ENCODE measurements at regions not wholly inside any gene's neighbourhood (a gene's known extent, or its start where the extent isn't known, plus 50 kb on each side); places are given as distances from the start of the nearest gene placed in this dataset.

DNA sequence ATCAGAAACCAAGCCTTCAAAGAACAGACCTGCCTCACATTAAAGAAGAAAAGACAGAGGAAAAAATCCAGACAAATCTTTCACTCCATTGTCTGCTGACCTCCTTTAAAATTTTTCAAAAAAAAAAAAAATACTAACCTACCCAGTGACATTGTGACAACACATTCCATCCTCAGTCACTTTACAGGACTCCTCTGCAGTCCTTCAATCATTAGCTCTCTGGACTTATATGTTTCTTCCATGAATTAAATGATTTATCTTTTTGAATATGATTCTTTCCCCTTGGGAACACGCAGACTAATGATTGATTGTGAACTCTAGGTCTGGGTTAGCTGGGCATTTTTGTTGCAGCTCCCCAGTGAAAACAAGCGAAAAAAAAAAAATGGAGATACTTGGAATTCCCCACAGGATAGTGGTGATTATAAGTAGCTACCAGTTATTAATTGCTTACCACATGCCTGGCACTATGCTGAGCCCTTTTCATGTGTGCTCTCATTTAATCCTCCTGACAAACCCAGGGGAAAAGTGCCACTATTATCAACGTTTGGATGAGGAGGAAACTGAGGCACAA, 261.3 kb upstream of the NCKAP5 start:
- H3K4me1 Mint-ChIP-seq (ENCODE audit: low read depth), result no peaks in the 10 kb centered on the region
- CTCF ChIA-PET, result interaction anchor here (2.7 kb wide), 1 partner anchor 15 kb away, joined by 8 read pairs; no protein-coding TSS in a partner anchor
- DNase-seq, result no peak
- H3K27me3 Mint-ChIP-seq (ENCODE audit: low read depth), result peaks cover 11% of the 10 kb centered on the region
- no peak overlapping the region for H3K27ac Mint-ChIP-seq
- intact Hi-C loops (cut with micrococcal nuclease), result no loop called here
- no peaks in the 10 kb centered on the region for H3K9me3 Mint-ChIP-seq
- H3K4me3 Mint-ChIP-seq, result no peak overlapping the region
- no peaks in the 10 kb centered on the region for H3K36me3 Mint-ChIP-seq (ENCODE audit: low read depth)

DNA sequence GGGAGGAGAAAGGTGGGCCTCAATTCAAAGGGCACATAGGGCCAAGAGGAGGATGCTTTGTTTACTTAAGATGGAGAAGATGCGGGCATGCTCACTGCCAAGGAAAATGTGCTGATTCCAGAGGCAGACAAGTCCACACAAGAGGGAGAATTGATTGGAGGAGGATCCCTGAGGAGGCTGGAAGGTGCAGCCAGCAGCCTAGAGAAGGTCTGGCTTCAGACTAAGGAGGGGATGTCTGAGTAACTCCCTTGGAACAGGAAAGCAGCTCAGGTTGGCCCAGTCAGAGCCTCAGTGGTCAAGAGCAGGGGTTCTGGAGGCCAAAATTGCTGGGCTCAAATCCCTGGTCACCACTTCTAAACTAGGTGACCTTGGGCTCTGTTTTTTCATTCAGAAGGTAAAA, 265.5 kb upstream of the NCKAP5 start:
- CTCF ChIA-PET, result interaction anchor here (2.9 kb wide), 1 partner anchor 11 kb away, joined by 12 read pairs; no protein-coding TSS in a partner anchor
- Mint-ChIP-seq H3K4me1 (ENCODE audit: low read depth) (no peaks in the 10 kb centered on the region), H3K27me3 (ENCODE audit: low read depth) (peaks cover 2% of the 10 kb centered on the region), H3K27ac (no peak overlapping the region), H3K4me3 (no peak overlapping the region), H3K36me3 (ENCODE audit: low read depth) (no peaks in the 10 kb centered on the region), H3K9me3 (no peaks in the 10 kb centered on the region)
- no peak for DNase-seq
- intact Hi-C loops (cut with micrococcal nuclease), result no loop called here

DNA sequence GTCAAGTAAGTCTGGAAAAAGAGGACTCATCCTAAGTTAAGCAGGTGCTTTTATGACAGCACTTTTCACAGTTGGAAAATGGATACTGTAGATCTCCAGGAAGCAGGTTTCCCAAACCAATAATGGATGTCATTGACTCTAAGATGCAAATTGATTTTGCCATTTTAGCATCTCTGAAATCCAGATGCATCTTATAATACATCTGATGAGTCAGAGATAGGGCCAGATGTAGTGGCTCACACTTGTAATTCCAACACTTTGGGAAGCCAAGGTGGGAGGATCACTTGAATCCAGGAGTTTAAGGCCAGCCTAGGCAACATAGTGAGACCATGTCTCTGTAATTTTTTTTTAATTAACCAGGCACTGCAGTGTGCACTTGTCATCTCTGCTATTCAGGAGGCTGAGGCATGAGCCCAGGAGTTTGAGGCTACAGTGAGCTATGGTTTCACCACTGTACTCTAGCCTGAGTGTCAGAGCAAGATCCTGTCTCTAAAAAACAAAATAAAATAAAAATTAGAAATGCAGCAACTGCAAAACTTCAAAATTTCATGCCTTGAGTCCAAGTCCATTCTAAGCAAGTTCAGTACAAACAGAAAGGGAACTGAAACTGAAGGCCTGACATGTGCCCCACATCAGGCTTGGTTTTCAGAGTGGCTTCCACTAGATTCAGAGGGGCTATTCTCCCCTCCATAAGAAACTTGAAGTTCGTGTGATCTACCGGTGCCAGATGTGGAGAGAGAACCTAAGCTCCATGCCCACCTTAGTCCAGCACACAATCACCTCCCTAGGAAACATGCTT, 267.8 kb upstream of the NCKAP5 start:
- Mint-ChIP-seq H3K27me3 (ENCODE audit: low read depth) (peaks cover 2% of the 10 kb centered on the region), H3K4me3 (no peak overlapping the region), H3K9me3 (no peaks in the 10 kb centered on the region), H3K36me3 (ENCODE audit: low read depth) (no peaks in the 10 kb centered on the region), H3K4me1 (ENCODE audit: low read depth) (no peaks in the 10 kb centered on the region), H3K27ac (no peak overlapping the region)
- CTCF ChIA-PET, result interaction anchor here (2.9 kb wide), 1 partner anchor 8 kb away, joined by 12 read pairs; no protein-coding TSS in a partner anchor
- intact Hi-C loops (cut with micrococcal nuclease), result no loop called here
- no peak for DNase-seq

DNA sequence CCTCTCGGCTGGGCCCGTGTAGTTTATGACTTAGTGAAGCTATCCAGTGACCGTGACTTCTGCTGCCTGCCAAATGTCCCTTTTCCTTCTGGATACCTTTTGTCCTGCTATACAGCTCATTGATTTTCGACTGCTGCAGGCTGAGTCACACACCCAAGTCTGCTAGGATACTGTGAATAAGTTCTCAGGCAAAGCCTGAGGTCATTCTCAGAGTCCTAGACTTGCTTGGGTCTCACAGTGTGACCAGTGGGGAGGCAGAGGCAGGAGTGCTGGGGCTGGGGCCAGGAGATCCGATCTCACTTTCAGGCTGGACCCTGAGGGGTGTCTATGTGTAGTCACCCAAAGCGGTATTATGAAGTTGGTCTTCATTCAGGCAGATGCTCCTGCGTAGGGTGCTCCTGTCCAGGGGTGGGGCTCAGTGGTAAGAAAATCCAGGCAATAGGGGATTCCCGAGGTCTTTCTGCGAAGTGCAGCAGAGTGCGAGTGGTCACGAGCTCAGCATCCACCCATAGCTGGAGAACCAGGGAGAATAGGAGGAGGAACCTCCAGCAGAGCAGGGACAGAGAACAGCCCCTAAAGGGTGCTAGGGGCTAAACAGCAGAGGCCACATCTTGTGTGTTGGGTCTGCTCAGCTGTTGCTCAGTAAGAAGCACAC, 268.6 kb upstream of the NCKAP5 start:
- Mint-ChIP-seq H3K36me3 (ENCODE audit: low read depth) (no peaks in the 10 kb centered on the region), H3K4me1 (ENCODE audit: low read depth) (no peaks in the 10 kb centered on the region), H3K4me3 (no peak overlapping the region), H3K27me3 (ENCODE audit: low read depth) (peaks cover 2% of the 10 kb centered on the region), H3K27ac (no peak overlapping the region), H3K9me3 (no peaks in the 10 kb centered on the region)
- no peak for DNase-seq
- intact Hi-C loops (cut with micrococcal nuclease), result no loop called here
- CTCF ChIA-PET, result no interaction called here

DNA sequence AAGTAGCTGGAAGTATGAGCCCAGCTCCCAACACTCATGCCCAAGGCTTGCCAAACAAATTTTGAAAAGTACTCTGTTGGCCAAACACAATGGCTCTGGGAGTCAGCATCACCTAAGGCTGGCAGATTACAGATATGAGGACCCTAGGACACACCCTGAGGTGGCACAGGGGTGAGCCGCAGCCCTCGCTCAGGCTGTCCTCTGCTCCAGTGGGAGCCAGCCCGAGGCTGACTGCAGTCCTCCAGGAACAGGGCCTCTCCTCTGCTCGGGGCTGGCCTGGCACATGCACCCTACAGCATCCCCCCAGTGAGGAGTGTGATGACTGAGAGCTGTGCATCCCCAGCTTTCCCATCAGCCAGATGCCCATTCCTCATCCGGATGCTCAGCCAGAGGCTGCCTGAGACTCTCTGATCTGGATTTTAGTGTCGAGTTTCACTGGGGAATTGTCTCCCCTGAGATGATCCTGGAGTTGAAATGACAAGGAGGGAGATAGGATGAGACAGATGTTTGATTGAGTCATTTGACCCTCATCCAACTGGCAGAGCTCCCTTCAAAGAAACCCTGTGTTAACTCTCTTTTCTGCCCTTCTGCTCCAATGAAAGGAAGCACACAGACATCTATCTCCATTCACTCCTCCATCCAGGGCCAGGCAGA, 269.3 kb upstream of the NCKAP5 start:
- H3K36me3 Mint-ChIP-seq (ENCODE audit: low read depth), result no peaks in the 10 kb centered on the region
- H3K4me1 Mint-ChIP-seq (ENCODE audit: low read depth), result no peaks in the 10 kb centered on the region
- no peaks in the 10 kb centered on the region for H3K9me3 Mint-ChIP-seq
- H3K27ac Mint-ChIP-seq, result no peak overlapping the region
- CTCF ChIA-PET, result no interaction called here
- intact Hi-C loops (cut with micrococcal nuclease), result no loop called here
- H3K27me3 Mint-ChIP-seq (ENCODE audit: low read depth), result peaks cover 2% of the 10 kb centered on the region
- H3K4me3 Mint-ChIP-seq, result no peak overlapping the region
- no peak for DNase-seq

DNA sequence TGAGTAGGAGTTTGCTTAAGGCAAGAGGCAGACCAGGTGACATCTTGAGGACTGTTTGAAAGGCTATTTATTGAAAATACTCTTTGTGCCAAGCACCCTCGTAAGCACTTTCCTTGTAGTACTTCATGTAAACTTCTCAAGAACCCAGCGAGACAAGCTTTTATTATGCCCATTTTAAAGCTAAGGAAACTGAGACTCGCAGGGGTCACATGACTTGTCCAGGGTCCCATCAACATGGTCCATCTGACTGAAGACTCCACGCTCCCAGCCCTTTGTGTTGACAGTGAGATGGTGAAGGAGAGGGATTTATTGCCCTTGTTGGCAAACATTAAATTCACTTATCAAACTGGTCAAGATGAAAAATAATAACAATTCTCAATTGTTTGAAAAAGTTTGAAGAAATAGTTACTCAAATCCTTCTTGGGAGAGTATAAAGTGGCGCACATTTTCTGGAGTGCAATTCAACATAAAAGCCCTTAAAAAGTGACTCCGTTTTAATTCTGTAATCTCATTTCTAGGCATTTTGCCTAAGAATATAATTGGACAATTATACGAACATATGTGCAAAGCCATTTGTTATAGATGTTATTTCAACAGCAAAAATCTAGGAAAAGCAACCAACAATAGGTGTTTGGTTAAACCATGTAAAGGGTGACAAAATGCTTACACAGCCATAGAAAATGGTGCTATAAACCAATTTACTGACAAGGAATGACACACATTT, 270.5 kb upstream of the NCKAP5 start:
- no peaks in the 10 kb centered on the region for H3K36me3 Mint-ChIP-seq (ENCODE audit: low read depth)
- no peaks in the 10 kb centered on the region for H3K27me3 Mint-ChIP-seq (ENCODE audit: low read depth)
- H3K4me1 Mint-ChIP-seq (ENCODE audit: low read depth), result no peaks in the 10 kb centered on the region
- H3K4me3 Mint-ChIP-seq, result no peak overlapping the region
- DNase-seq, result no peak
- CTCF ChIA-PET, result no interaction called here
- intact Hi-C loops (cut with micrococcal nuclease), result no loop called here
- H3K27ac Mint-ChIP-seq, result no peak overlapping the region
- no peaks in the 10 kb centered on the region for H3K9me3 Mint-ChIP-seq

DNA sequence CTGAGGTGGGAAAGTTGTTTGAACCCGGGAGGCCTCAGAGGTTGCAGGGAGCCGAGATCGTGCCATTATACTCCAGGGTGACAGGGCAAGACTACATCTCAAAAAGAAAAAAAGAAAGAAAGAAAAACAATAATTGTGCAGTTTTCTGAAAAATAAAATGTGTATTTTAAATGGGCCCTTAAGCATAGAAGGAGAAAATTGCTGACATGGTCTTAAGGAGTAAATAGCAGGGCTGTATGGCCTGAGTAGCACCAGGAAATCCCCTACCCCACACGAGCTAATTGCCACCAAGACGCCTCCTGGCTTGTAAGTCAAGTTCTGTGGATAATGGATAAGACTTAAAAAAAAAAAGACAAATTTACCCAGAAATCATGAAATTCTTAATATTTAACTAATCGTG, 271.4 kb upstream of the NCKAP5 start:
- Mint-ChIP-seq H3K36me3 (ENCODE audit: low read depth) (no peaks in the 10 kb centered on the region), H3K27ac (no peak overlapping the region), H3K9me3 (no peaks in the 10 kb centered on the region), H3K27me3 (ENCODE audit: low read depth) (no peaks in the 10 kb centered on the region), H3K4me1 (ENCODE audit: low read depth) (peaks cover 5% of the 10 kb centered on the region), H3K4me3 (no peak overlapping the region)
- intact Hi-C loops (cut with micrococcal nuclease), result loop anchor here (10.0 kb wide), 1 partner anchor 1985 kb away; no protein-coding TSS in a partner anchor
- CTCF ChIA-PET, result interaction anchor here (0.9 kb wide), 1 partner anchor 728 kb away, joined by 3 read pairs; no protein-coding TSS in a partner anchor
- no peak for DNase-seq

DNA sequence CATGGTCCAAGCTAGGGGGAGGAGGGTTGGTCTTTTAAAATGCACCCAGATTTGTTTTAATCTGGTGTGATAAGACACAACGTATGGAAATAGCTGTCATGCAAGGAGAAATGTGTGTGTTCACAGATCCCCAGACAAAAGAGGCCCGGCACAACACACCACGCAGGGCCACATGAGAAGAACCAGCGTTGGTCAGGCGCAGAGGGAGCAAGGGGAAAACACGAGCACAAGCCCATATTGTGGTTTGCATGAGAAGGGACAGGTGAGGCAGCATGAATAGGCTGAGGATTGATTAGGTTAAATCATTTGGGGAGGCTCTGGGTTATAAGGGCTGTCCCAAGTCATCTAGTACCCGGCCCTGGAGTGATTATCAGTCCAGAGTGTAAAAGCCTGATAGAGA, 272.5 kb upstream of the NCKAP5 start:
- CTCF ChIA-PET, result interaction anchor here (0.9 kb wide), 1 partner anchor 727 kb away, joined by 3 read pairs; no protein-coding TSS in a partner anchor
- Mint-ChIP-seq H3K4me1 (ENCODE audit: low read depth) (peaks cover 5% of the 10 kb centered on the region), H3K27ac (no peak overlapping the region), H3K27me3 (ENCODE audit: low read depth) (peaks cover 4% of the 10 kb centered on the region), H3K36me3 (ENCODE audit: low read depth) (no peaks in the 10 kb centered on the region), H3K9me3 (no peaks in the 10 kb centered on the region), H3K4me3 (no peak overlapping the region)
- no peak for DNase-seq
- intact Hi-C loops (cut with micrococcal nuclease), result loop anchor here (10.0 kb wide), 1 partner anchor 1986 kb away; no protein-coding TSS in a partner anchor

DNA sequence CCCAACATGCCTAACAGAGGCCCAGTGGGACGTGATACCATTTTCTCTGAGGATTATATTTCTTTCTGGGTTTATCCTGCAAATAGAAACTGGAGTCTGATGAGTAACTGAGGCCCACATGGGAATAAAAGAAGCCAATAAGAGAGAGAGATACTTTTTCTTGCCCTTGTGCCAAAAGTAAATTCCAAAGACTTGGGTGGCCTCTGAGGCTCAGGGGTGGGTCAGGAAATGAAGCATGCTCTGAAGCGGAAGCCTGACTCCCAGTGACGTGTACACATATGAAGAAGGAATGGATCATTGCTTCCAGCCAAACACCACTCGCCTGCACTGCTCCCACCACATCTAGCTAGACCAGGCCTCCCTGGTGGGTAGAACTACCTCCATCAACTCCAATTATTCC, 273.6 kb upstream of the NCKAP5 start:
- peaks cover 8% of the 10 kb centered on the region for H3K27me3 Mint-ChIP-seq (ENCODE audit: low read depth)
- no peak overlapping the region for H3K27ac Mint-ChIP-seq
- no peak for DNase-seq
- H3K36me3 Mint-ChIP-seq (ENCODE audit: low read depth), result no peaks in the 10 kb centered on the region
- no peak overlapping the region for H3K4me3 Mint-ChIP-seq
- CTCF ChIA-PET, result no interaction called here
- intact Hi-C loops (cut with micrococcal nuclease), result loop anchor here (10.0 kb wide), 1 partner anchor 1987 kb away; no protein-coding TSS in a partner anchor
- peaks cover 5% of the 10 kb centered on the region for H3K4me1 Mint-ChIP-seq (ENCODE audit: low read depth)
- no peaks in the 10 kb centered on the region for H3K9me3 Mint-ChIP-seq

DNA sequence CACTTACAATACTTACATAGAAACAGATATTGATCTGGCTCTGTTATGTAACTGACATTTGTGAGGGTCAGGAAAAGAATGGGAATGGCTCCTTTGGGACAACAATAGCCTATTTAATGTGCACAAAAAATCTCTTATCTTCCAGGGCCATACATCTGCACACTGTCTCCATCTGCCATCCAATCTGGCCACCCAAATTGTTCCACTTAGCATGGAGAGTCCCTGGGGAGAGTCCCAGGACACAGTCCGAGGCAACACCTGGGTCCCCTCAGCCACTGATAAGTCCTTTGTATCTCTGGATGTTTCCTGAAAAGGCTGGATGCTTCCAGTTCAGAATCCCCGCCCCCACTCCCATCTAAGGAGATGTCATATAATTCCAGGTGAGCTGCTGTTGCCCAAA, 274.2 kb upstream of the NCKAP5 start:
- intact Hi-C loops (cut with micrococcal nuclease), result loop anchor here (10.0 kb wide), 1 partner anchor 1988 kb away; no protein-coding TSS in a partner anchor
- CTCF ChIA-PET, result interaction anchor here (2.9 kb wide), 1 partner anchor 1295 kb away, joined by 20 read pairs; no protein-coding TSS in a partner anchor
- no peaks in the 10 kb centered on the region for H3K9me3 Mint-ChIP-seq
- peaks cover 5% of the 10 kb centered on the region for H3K4me1 Mint-ChIP-seq (ENCODE audit: low read depth)
- H3K27ac Mint-ChIP-seq, result no peak overlapping the region
- peaks cover 8% of the 10 kb centered on the region for H3K27me3 Mint-ChIP-seq (ENCODE audit: low read depth)
- H3K4me3 Mint-ChIP-seq, result no peak overlapping the region
- no peak for DNase-seq
- no peaks in the 10 kb centered on the region for H3K36me3 Mint-ChIP-seq (ENCODE audit: low read depth)

DNA sequence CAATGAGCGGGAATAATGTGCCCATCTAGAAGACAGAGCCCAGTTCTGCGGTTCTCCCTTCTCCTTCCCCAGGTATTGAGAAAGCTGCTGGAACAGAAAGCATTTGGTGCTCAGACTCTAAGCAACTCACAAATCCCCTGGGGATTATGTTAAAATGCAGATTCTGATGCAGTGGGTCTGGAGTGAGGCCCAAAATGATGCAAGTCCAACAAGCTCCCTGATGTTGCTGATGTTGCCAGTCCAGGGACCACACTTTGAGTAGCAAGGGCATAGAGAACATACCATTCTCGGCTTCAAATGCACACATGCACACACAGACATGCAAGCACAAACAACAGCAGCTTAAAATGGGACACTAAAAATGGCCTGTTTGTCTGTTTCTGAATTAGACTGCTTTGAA, 274.8 kb upstream of the NCKAP5 start:
- intact Hi-C loops (cut with micrococcal nuclease), result loop anchor here (10.0 kb wide), 1 partner anchor 1988 kb away; no protein-coding TSS in a partner anchor
- Mint-ChIP-seq H3K4me1 (ENCODE audit: low read depth) (peaks cover 5% of the 10 kb centered on the region), H3K9me3 (no peaks in the 10 kb centered on the region), H3K27me3 (ENCODE audit: low read depth) (peaks cover 8% of the 10 kb centered on the region), H3K4me3 (no peak overlapping the region), H3K27ac (no peak overlapping the region), H3K36me3 (ENCODE audit: low read depth) (no peaks in the 10 kb centered on the region)
- DNase-seq, result no peak
- CTCF ChIA-PET, result interaction anchor here (2.2 to 2.9 kb wide), 2 partner anchors 63 to 1296 kb away, joined by 5 to 20 read pairs; no protein-coding TSS in a partner anchor

All from activated naive CD4-positive, alpha-beta T cell treated with anti-CD3 and anti-CD28 coated beads for 36 hours (primary cell).